Activated T-cell treated with anti-CD3 and anti-CD28 coated beads for 48 hours (primary cell): ENCODE measurements at regions not wholly inside any gene's neighbourhood (a gene's known extent, or its start where the extent isn't known, plus 50 kb on each side); places are given as distances from the start of the nearest gene placed in this dataset.
"Not testable (repeated sequence)": the region's sequence is repeated elsewhere in the genome, so short reads cannot be mapped to it uniquely, and the experiment has no call there.

Experiments used
- DNase-seq: peaks from one replicate; pipeline ENCODE4 v3.0.0-alpha.2; 2020; ENCODE audit warnings: low read depth

DNA sequence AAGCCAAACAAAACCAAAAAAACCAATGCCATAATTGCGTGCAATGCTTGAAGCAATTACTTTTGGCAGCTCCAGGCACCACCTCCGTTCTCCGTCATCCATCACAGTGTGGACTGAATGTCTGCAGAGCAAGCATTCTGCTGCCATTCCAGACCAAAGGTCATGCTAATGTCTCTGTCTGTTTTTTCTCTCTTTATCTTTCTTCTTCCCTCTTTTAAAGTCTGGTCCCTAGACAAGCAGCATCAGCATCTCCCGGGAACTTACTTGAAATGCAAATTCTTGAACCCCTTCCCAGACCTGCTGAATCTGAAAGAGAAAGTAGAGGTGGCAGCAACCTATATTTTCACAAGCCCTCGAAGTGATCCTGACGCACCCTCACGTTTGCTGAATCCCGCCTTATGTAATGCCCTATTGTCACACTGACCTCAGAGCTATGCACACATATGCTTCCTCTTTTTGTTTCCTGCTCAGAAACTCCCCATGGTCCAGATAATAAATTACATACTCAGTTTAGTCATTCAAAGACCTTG, 297.3 kb upstream of the PROK2 start:
- DNase-seq, result no peak

DNA sequence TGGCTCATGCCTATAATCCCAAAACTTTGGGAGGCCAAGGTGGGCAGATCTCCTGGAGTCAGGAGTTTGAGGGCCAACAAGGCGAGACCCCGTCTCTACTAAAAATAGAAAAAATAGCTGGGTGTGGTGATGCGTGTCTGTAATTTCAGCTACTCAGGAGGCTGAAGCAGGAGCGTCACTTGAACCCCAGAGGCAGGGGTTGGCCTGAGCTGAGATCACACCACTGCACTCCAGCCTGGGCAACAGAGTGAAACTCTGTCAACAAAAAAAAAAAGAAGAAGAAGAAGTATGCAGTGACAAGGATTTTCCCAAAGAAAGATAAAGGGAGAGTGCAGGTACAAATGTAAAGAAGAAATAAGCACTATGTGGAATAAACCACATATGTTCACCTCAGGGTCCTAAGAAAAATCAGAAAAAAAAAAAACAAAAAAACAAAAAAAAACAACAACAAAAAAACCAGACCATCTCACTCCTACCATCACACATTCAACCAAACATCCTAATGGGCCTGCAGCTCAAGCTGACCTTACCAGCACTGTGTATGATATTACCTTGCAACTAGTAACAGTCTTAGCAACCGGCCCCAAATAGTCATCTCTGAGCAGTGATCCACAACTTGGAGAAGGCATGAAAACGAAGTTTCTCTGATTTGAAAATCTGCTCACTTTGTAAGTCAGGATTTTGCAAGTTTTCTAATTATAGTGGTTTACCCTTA, 296.7 kb upstream of the PROK2 start:
- no peak for DNase-seq

DNA sequence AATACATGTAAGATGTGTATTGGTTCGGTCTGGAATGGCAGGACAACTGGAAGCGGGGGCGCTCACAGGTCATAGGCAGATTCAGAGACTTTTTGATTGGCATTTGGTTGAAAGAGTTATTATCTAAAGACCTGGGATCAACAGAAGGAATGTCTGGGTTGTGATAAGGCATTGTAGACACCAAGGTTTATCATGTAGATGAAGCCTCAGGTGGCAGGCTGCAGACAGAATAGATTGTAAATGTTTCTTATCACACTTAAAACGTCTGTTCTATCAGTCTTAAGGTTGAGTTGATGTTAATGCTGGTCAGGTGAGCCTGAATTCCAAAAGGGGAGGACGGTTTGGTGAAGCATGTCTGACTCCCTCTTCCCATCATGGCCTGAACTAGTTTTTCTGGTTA, 295.9 kb upstream of the PROK2 start:
- no peak for DNase-seq

DNA sequence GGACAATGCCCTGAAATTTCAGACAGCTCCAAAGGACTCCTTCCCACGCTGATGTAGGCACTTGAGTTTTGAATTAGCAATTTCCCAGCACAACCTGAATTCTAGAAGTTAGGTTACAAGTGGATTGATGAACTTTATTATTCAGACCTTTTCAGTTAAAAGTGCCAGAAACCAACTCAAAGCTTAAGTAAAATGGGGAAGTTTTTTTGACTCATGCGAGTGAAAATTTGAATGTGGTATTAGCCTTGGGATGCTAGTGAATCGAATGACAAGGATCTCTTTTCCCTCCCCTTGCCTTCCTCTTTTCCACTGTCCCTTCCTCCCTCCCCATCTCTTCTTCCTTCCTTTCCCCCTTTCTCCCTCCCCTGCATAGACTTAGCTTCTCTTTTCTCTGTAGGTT, 295.1 kb upstream of the PROK2 start:
- no peak for DNase-seq

DNA sequence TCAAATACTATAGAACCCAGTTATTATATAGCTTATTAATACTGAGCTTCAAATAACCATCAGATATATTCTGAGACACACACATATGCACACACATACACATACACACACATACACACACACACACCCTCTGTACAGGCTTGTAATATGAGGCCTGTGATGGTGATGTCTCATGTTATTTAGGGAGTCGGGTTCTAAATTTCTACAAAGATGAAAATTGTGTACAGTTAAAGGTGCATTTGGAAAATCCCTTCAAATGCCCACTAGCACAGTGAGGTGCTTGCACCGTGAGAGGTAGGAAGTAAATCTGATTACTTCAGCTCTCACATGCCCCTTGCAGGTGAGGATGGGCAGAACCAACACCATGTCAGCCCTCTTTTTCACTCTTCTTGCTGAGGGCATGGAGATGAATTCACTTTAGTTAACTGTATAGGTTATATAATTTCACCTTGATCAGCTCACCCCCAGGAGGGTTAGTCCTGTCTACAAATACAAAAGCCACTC, 294.5 kb upstream of the PROK2 start:
- DNase-seq, result no peak

DNA sequence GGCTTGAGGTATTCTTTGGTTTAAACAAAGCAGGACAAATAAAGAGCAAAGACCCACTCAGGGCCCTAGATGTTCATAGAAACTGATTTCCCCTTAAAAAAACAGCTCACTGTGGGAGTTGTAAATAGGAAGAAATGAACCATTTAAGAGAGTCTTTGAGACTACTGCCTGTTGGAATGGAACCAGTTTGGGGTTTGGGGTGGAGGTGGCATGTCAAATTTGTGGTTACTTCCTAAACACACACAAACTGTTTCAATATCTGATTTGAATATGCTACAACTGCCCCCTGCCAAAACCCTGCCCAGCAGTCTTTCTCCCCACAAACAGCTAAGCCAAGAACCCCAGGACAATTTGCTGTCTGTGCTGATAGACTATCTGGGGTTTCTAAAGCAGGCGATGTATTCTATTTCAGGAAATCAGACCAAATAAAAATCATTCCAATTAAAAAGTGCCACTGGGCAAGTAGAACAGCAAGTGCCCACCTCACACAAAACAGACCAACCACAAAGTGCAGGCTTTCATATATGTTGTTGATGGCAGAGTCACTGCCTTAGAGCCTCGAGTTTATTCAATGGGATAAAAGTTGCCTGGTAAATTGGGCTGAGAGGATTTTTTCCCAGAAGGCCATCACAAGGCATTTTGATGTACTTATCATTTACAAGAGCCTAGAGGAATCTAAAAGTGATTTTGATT, 293.9 kb upstream of the PROK2 start:
- DNase-seq, result no peak

DNA sequence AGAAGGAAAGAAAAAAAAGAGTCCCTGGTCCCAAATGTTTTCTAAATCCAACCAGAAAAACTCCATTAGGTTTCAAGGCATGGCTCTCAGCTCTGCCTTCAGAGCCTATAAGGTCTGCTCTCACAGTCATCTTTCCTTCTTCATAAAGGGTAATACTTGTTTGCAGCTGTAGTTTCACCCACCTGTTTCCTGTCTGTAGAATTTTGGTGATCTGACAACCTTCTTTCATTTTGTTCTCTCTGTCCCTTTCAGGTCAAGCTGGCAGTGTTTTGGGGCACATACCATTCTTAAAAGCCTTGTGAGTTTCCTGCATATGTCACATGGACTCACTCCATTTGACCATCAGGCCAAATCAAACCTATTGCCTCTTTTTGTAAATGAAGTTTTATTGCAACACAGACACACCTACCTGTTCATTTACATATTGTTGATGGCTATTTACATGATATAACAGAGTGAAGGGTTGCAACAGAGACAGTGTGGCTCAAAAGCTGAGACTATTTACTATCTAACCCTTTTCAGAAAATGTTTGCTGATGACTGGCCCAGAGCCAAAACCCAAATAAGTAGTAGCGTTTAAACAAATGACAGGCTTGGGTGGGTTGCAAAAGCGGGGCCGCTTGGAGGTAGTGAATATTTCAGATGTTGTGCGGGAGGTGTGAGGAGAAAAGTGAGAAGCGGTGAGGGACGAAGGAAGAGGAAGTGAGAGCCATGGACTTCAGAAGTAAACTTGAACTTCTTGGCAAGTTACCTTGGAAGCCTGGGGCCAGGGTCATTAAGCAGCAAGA, 292.7 kb upstream of the PROK2 start:
- DNase-seq, result no peak

DNA sequence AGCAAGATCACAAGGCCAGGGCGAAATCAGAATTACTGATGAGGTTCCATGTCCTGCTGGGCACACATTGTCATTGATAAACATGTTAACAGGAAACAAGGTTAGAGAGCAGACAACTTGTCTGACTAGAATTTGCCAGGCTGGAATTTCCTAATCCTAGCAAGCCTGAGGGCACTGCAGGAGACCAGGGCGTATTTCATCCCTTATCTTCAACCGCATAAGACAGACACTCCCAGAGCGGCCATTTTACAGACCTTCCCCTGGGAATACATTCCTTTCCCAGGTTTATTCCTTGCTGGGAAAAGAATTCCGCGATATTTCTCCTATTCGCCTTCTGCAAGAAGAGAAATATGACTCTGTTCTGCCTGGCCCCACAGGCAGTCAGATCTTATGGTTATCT, 290.9 kb upstream of the PROK2 start:
- not testable (repeated sequence) for DNase-seq

DNA sequence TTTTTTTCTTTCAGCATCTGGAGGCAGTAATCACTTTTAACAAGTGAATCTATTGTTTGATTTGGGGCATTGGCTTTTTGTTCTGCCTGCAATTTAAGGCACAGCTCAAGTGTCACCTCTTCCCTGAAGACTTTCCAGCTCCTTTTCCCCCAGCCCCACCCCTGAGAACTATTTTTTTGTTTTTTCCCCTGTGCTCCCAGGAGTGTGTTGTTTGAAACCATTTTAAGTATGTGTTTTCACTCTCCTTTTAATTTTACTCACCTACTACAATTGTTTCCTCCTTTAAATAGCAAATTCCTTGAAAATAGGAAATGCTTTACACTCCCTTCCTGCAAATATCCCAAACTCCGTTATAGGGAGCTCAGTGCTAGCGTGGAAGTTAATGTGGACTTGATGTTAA, 286.7 kb upstream of the PROK2 start:
- no peak for DNase-seq

DNA sequence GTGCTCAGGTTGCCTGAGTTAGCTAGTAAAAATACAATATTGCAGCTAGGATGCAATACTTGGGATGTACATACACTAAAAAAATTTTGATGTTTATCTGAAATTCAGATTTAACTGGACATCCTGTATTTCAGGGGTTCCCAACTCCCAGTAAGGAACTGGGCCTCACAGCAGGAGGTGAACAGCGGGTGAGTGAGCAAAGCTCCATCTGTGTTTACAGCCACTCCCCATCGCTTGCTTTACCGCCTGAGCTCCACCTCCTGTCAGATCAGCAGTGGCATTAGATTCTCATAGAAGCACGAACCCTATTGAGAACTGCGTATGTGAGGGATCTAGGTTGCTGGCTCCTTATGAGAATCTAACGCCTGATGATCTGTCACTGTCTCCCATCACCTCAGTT, 285.1 kb upstream of the PROK2 start:
- no peak for DNase-seq

DNA sequence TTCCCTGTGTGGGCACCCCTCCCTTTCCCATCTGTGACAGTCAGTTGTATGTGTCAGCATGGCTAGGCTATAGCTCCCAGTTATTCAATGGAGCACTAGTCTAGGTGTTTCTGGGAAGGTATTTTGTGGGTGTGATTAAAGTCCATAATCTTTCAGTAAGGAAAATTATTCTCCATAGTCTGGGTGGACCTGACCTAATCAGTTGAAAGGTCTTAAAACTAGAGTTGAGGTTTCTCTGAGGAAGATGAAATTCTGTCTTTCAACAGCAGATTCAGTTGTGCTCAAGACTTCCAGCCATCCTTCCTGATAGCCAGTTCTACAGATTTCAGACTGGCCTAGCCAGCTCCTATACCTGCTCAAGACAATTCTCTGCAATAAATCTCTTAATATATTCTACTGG, 284.6 kb upstream of the PROK2 start:
- DNase-seq, result no peak

DNA sequence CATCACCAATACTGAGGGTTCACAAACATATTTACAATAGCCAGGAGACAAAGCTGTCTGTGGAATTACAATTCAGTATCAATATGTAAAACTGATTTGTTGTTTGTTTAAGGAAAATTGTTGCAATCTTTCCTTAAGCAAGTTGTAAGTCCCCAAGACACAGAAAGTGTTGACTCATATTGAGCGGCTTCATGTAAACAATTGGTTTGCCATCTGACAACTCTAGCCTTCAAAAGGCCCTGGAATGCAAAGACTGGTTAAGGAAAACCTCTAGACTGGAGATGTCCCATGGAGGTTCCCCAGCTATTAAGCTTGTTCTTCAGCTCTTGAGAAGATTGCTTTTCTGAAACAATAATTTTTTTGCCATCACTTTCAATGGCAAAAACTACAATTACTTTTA, 283.7 kb upstream of the PROK2 start:
- no peak for DNase-seq

DNA sequence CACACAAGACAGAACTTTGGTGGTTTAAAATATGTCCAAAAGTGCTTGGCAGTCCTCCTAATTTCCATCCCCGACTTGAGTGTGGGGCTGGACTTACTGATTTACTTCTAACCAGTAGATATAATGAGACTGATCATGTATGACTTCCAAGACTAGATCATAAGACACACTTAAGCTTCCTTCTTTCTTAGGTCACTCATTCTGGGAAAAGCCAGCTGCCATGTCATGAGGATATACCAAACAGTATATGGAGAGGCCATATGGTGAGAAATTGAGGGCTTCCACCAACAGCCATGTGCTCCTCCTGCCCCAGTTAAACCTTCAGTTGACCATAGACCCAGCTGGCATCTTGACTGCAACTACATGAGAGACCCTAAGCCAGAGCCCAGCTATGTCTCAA, 282.8 kb upstream of the PROK2 start:
- DNase-seq, result no peak

DNA sequence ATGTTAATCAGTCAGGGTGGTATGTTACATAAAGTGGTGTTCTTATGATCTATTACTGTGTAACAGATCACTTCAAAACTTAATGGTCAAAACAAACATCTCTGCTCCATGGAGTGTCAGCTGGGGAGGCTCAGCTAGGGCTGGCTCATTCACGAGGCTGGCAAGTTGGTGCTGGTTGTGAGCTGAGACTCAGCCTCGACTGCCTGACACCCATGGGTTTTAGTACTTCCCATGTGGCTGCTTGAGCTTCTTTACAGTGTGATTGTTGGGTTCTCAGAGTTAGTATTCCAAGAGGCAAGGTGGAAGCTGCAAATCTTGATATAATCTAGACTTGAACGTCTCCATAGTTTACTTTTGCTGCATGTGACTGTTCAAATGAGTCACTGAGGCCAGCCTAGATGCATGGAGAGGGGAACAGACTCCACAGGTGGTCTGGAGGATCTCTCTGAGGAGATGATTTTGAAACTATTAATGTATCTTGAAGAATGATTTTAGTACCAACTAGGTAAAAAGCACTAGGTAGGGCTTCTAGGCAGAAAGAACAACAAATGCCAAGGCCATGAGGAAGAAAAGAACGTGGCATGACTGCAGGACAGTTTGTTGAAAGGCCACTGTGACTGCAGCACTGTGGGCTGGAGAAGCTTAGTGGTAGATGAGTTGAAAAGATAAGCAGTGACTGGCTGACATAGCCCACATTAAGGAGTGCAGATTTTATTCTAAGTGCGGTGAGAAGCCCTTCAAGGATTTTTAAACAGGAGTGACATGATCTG, 281.1 kb upstream of the PROK2 start:
- DNase-seq, result no peak

DNA sequence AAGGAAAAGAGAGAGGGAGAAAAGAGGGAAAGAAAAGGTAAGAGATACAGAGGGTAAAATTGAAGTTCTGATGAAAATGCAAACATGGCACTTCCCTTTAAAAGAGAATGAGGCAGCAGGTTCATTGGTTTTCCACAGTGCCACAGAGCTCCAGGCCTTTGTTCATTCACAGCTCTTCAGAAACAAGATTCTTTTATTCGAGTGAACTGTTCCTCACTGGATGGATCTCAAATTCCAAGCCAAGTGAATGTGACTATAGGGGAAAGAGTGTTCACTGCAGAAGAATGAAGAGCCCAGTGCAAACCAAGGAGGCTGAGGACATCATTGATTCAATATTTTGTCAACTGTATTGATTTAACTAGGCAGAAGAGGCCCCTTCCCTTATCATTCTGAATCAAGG, 280.3 kb upstream of the PROK2 start:
- DNase-seq, result no peak

DNA sequence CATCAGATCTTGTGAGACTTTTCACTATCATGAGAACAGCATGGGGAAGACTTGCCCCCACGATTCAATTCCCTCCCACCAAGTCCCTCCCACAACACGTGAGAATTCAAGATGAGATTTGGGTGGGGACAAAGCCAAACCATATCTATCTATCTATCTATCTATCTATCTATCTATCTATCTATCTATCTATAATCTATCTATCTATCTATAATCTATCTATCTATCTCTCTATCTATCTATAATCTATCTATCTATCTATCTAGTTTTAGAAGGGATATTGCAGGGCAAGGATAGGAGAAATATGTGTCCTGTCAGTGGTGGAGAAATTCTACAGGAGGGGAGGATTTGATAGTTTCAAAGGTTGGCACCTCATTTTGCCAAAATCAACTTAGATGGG, 279.8 kb upstream of the PROK2 start:
- not testable (repeated sequence) for DNase-seq

DNA sequence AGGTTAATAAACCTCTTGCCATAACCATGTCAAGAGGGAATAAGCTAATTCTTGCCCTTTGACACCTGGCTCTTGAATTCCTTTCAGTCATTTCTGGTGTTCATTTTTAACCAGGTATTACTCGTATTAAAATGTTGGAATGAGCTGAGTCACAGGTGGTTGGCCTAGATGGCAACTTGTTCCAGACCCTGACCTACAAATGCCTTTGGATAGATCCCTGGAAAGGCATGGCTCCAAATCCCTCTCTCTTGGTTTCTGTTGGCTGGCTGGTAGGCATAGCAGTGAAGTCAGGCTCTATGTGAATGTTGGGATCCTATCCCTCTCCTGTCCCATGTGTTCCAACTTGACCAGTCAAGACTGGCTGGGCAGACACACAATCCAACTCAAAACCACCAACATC, 277.1 kb upstream of the PROK2 start:
- DNase-seq, result no peak

DNA sequence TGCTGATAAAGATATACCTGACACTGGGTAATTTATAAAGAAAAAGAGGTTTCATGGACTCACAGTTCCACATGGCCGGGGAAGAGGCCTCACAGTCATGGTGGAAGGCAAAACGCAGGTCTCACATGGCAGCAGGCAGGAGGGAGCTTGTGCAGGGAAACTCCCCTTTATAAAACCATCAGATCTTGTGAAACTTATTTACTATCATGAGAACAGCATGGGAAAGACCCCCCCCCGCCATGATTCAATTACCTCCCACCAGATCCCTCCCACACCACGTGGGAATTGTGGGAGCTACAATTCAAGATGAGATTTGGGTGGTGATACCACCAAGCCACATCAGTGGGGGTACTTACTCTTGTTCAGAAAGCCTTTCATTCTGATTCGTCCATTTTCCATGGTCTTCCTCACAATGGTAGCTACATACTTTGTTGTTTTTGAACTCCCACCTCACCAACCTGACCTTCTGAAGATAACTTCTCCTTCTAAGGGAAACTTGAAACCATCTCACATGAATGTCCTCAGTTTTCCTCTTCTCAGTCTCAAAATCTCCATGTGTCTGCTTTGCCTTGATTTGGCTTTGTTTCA, 275.6 kb upstream of the PROK2 start:
- peak; percentile 41 for DNase-seq

DNA sequence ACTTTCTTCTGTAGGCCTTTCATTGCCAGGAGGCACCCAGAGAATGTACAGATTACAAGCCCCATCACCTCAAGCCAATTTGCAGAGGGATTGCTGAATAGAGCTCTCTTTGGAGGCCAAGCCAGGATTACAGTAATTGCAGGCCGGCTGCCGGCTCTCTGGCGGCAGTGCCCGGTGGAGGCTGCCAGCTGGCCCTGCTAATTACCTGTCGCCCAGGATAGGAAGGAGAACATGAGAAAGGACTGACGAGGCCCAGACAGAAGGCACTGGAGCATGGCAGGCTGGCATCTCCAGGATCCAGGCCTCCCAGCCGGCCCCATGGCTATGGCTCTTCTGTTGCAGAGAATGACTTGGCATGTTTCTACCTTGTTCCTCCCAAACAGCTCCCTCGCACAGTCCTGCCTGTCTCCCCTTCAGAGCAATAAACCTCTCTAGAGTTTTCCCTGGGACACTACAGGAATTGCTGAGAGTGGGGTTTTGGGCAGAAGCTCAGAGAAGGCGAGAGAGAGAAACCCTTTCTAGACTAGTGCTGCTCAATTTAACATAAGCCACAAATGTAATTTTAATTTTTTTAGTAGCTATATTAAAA, 273.6 kb upstream of the PROK2 start:
- DNase-seq, result no peak

DNA sequence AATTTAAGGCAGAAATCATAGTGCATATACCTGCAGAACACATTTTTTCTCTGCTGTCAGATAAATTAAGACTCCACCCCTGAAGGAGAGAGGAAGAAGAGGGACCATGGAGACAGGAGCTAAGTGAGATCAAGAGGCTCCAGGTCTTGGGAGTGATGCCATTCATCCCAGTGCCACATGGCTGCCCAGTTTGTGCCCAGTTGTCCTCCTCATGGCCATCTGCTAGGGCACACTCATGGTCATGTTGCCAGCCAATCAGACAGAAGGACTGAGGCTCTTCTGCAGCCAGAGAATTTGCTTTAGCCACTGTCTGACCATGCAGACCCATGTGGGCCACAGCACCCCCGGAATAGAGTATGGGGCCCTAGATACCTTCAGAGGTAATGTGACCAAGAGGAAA, 270.5 kb upstream of the PROK2 start:
- no peak for DNase-seq

DNA sequence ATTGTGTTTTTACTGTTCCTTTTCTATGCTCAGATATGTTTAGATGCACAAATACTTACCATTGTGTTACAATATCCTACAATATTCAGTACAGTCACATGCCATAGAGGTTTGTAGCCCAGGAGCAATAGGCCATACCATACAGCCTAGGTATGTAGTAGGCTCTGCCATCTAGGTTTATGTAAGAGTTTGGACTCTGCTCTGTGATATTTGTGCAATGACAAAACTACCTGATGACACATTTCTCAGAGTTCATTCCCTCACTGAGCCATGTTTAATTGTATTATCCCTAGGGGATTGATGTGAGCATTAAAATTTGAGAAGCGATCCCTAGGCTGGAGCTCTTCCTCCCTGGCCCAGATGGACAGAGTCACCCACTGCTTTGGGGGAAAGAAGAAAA, 270.0 kb upstream of the PROK2 start:
- DNase-seq, result no peak
